ENCODE measurements at regions not wholly inside any gene's neighbourhood (a gene's known extent, or its start where the extent isn't known, plus 50 kb on each side); places are given as distances from the start of the nearest gene placed in this dataset.

- Histone ChIP-seq H3K79me2 (ENCODE audit: control insufficient read depth, insufficient read depth, low read length) (no peaks in the 10 kb centered on the region), H3K4me3 (no peak overlapping the region), H3K36me3 (ENCODE audit: control insufficient read depth in 2 of 2, insufficient read depth in 2 of 2, low read length in 1 of 2) (no peaks in the 10 kb centered on the region), H3K4me1 (ENCODE audit: control insufficient read depth, insufficient read depth, low read length) (no peaks in the 10 kb centered on the region), H2AFZ (ENCODE audit: control insufficient read depth, low read depth, low read length) (no peak overlapping the region), H3K27ac (ENCODE audit: control insufficient read depth, insufficient read depth) (no peak overlapping the region), H3K9me3 (replicated peaks; ENCODE audit: control insufficient read depth, insufficient read depth, low read length) (no peaks in the 10 kb centered on the region), H4K20me1 (ENCODE audit: control insufficient read depth, insufficient read depth) (no peaks in the 10 kb centered on the region), H3K4me2 (ENCODE audit: control insufficient read depth, insufficient read depth) (no peak overlapping the region), H3K9ac (ENCODE audit: control insufficient read depth, insufficient read depth, low read length) (no peak overlapping the region), H3K27me3 (replicated peaks in 1 of 2; ENCODE audit: control insufficient read depth in 2 of 2, insufficient read depth in 2 of 2, low read length in 1 of 2) (peaks cover 0 to 2% of the 10 kb centered on the region in 2 experiments; a peak in 1 of 4 replicates)
- no peak for FAIRE-seq
- DNase-seq (ENCODE audit: low read depth, low spot score), result no peak
- WGBS (ENCODE audit: insufficient coverage, insufficient replicate concordance, low lambda C conversion rate, missing lambda C conversion rate), result 61% methylated on average over 5 of the region's 5 CpGs
- SMC1A ChIA-PET (ENCODE audit: uncharacterized antibody, unreplicated experiment), result interaction anchor here (1.7 kb wide), 1 partner anchor 8 kb away, joined by 3 read pairs; no protein-coding TSS in a partner anchor
- in situ Hi-C loops (cut with MboI), result no loop called here
- POLR2A ChIA-PET, result no interaction called here
- intact Hi-C loops (cut with micrococcal nuclease; ENCODE audit: unreplicated experiment), result no loop called here
- CTCF ChIA-PET, result no interaction called here
- BruUV-seq (replicated peaks), result no TSS peak
- no peak for ATAC-seq
- RAD21 ChIA-PET (ENCODE audit: unreplicated experiment), result no interaction called here
- TF ChIP-seq BHLHE40 (IDR thresholded peaks at IDR 0.05; ENCODE audit: borderline replicate concordance in 1 of 2, low read depth in 2 of 2, low read length in 1 of 2), result no peak
- TF ChIP-seq TAF1 (IDR thresholded peaks at IDR 0.05; ENCODE audit: borderline replicate concordance, low read depth, low read length), result no peak
- TF ChIP-seq MTA3 (IDR thresholded peaks at IDR 0.05; ENCODE audit: borderline replicate concordance, low read length), result no peak
- TF ChIP-seq E4F1 (IDR thresholded peaks at IDR 0.05; ENCODE audit: borderline replicate concordance, partially characterized antibody), result no peak
- TF ChIP-seq MXI1 (IDR thresholded peaks at IDR 0.05; ENCODE audit: low read depth, low read length), result no peak
- no peak for TF ChIP-seq KDM1A (IDR thresholded peaks at IDR 0.05; ENCODE audit: borderline replicate concordance)
- no peak for TF ChIP-seq E2F4 (IDR thresholded peaks at IDR 0.05; ENCODE audit: low read depth, low read length)
- no peak for TF ChIP-seq ELK1 (IDR thresholded peaks at IDR 0.05; ENCODE audit: low read depth, low read length)
- no peak for TF ChIP-seq HDGF (IDR thresholded peaks at IDR 0.05)
- TF ChIP-seq E2F8 (IDR thresholded peaks at IDR 0.05; ENCODE audit: low read depth, partially characterized antibody), result no peak
- no peak for TF ChIP-seq SUPT20H (IDR thresholded peaks at IDR 0.05; ENCODE audit: borderline replicate concordance, control insufficient read depth, low read depth, low read length)
- no peak for TF ChIP-seq JUNB (IDR thresholded peaks at IDR 0.05)
- no peak for TF ChIP-seq ETV6 (conservative IDR thresholded peaks at IDR 0.05 in 1 of 2, IDR thresholded peaks at IDR 0.05 in 1 of 2; ENCODE audit: borderline replicate concordance in 1 of 2, low read depth in 1 of 2)
- no peak for TF ChIP-seq MEF2A (IDR thresholded peaks at IDR 0.05; ENCODE audit: insufficient read depth, low read depth, low read length)
- no peak for TF ChIP-seq MEF2B (IDR thresholded peaks at IDR 0.05; ENCODE audit: partially characterized antibody, poor library complexity, severe bottlenecking)
- TF ChIP-seq NFYB (IDR thresholded peaks at IDR 0.05; ENCODE audit: insufficient read depth, low read depth, low read length), result no peak
Measured at GRCh38 chr1:199914546-199914945, 113.0 kb upstream of the NR5A2 start.
